Transverse colon (tissue), 3 donors: ENCODE measurements at regions not wholly inside any gene's neighbourhood (a gene's known extent, or its start where the extent isn't known, plus 50 kb on each side); places are given as distances from the start of the nearest gene placed in this dataset.

ENCODE experiments used
- POLR2A ChIP-seq: fragments of 450-650 bp; IDR thresholded peaks from one replicate; pipeline ENCODE4 v1.6.1; 2016; ENCODE audit warnings: antibody characterized with exemption, mild to moderate bottlenecking, moderate library complexity
- TF ChIP-seq, protein P1 (sequence below), 5 experiments: fragments of 200-600 bp in 3 of 5; fragments of 450-650 bp in 2 of 5; sonication (generic) in 3 of 5; IDR thresholded peaks; 1 replicate in 2 of 5; 2 replicates in 3 of 5; pipeline ENCODE4 v1.5.1; 2016 to 2017; ENCODE audit warnings: antibody characterized with exemption in 5 of 5, inconsistent platforms in 3 of 5, mild to moderate bottlenecking in 2 of 5, moderate library complexity in 1 of 5

GRCh38 chr13:73935991-73936390, 198.2 kb downstream of the KLF12 start:
- TF ChIP-seq, protein P1, sequence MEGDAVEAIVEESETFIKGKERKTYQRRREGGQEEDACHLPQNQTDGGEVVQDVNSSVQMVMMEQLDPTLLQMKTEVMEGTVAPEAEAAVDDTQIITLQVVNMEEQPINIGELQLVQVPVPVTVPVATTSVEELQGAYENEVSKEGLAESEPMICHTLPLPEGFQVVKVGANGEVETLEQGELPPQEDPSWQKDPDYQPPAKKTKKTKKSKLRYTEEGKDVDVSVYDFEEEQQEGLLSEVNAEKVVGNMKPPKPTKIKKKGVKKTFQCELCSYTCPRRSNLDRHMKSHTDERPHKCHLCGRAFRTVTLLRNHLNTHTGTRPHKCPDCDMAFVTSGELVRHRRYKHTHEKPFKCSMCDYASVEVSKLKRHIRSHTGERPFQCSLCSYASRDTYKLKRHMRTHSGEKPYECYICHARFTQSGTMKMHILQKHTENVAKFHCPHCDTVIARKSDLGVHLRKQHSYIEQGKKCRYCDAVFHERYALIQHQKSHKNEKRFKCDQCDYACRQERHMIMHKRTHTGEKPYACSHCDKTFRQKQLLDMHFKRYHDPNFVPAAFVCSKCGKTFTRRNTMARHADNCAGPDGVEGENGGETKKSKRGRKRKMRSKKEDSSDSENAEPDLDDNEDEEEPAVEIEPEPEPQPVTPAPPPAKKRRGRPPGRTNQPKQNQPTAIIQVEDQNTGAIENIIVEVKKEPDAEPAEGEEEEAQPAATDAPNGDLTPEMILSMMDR (IDR thresholded peaks at IDR 0.05): no peak
- no peak for TF ChIP-seq POLR2A
